ENCODE measurements at regions not wholly inside any gene's neighbourhood (a gene's known extent, or its start where the extent isn't known, plus 50 kb on each side); places are given as distances from the start of the nearest gene placed in this dataset.

DNA sequence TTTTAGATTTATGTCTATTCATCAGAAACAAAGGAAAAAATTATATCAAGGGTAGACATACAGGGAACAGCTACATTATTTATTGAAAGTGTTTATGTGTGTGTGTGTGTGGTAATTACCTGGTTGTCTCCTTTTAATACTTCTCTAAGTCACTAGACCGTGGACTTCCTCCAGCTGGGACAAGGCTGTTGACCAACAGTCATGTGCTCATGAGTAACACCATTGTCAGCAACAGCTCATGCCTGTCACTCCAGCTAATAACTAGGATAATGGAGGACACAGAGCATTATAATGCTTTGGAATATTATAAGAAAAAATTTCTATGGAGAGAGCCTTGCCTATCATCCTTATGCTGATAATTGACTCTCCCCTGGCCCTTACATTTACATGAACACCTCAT lies 125.3 kb upstream of the SALL1 start:
- BruUV-seq (replicated peaks), result no TSS peak

More for the DNA sequence above, 125.3 kb upstream of the SALL1 start:
- ChIA-PET POLR2A (no interaction called here), CTCF (no interaction called here)
- dilution Hi-C loops (cut with MboI; ENCODE audit: extremely low pct_ligation_motif_present, low sequenced_read_pairs) (no loop called here), intact Hi-C loops (cut with micrococcal nuclease) (no loop called here)
- H3K4me3 ChIP-seq (replicated peaks in 1 of 3; ENCODE audit: insufficient read depth in 1 of 3, low read depth in 1 of 3, low read length in 3 of 3), result no peak overlapping the region
- no peaks in the 10 kb centered on the region for H3K36me3 ChIP-seq (ENCODE audit: control insufficient read depth in 2 of 2, extremely low read depth in 1 of 2, insufficient read depth in 2 of 2, low read length in 2 of 2)
- no peaks in the 10 kb centered on the region for H3K9me1 ChIP-seq (replicated peaks; ENCODE audit: control insufficient read depth, extremely low read depth, insufficient read depth, low read length)
- no peaks in the 10 kb centered on the region for H3K4me1 ChIP-seq (ENCODE audit: control insufficient read depth, extremely low read depth, insufficient read depth, low read length)
- TF ChIP-seq POLR2AphosphoS5 (IDR thresholded peaks at IDR 0.05; ENCODE audit: insufficient read depth, low read depth, low read length) (no peak), FOS (IDR thresholded peaks at IDR 0.05; ENCODE audit: borderline replicate concordance, insufficient read depth, low read length) (no peak), EZH2 (IDR thresholded peaks at IDR 0.05; ENCODE audit: borderline replicate concordance, low read depth, low read length, severe bottlenecking) (no peak), GATA2 (IDR thresholded peaks at IDR 0.05; ENCODE audit: insufficient read depth, insufficient read length, low read depth, low read length) (no peak), MYC (IDR thresholded peaks at IDR 0.05; ENCODE audit: low read depth, low read length) (no peak), JUN (IDR thresholded peaks at IDR 0.05; ENCODE audit: borderline replicate concordance, insufficient read depth, insufficient read length, low read depth) (no peak), POLR2A (IDR thresholded peaks at IDR 0.05; ENCODE audit: low read depth, low read length) (no peak)
- TF ChIP-seq, protein P1, sequence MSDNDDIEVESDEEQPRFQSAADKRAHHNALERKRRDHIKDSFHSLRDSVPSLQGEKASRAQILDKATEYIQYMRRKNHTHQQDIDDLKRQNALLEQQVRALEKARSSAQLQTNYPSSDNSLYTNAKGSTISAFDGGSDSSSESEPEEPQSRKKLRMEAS (IDR thresholded peaks at IDR 0.05; ENCODE audit: insufficient read depth, insufficient read length), result no peak
- TF ChIP-seq, protein P2, sequence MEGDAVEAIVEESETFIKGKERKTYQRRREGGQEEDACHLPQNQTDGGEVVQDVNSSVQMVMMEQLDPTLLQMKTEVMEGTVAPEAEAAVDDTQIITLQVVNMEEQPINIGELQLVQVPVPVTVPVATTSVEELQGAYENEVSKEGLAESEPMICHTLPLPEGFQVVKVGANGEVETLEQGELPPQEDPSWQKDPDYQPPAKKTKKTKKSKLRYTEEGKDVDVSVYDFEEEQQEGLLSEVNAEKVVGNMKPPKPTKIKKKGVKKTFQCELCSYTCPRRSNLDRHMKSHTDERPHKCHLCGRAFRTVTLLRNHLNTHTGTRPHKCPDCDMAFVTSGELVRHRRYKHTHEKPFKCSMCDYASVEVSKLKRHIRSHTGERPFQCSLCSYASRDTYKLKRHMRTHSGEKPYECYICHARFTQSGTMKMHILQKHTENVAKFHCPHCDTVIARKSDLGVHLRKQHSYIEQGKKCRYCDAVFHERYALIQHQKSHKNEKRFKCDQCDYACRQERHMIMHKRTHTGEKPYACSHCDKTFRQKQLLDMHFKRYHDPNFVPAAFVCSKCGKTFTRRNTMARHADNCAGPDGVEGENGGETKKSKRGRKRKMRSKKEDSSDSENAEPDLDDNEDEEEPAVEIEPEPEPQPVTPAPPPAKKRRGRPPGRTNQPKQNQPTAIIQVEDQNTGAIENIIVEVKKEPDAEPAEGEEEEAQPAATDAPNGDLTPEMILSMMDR (IDR thresholded peaks at IDR 0.05; ENCODE audit: extremely low read depth in 1 of 2, insufficient read depth in 1 of 2, low read depth in 1 of 2, low read length in 2 of 2), result no peak
- no peaks in the 10 kb centered on the region for H4K20me1 ChIP-seq (replicated peaks; ENCODE audit: control insufficient read depth, extremely low read depth, insufficient read depth, low read length)
- no peaks in the 10 kb centered on the region for H3K27me3 ChIP-seq (ENCODE audit: control insufficient read depth in 2 of 2, insufficient read depth in 2 of 2, low read length in 2 of 2)
- peaks cover 2% of the 10 kb centered on the region for H3K9me3 ChIP-seq (replicated peaks; ENCODE audit: control insufficient read depth, insufficient read depth, low read length)
- H3K79me2 ChIP-seq (ENCODE audit: control insufficient read depth, insufficient read depth, low read length), result no peaks in the 10 kb centered on the region
- H3K4me2 ChIP-seq (ENCODE audit: insufficient read depth, low read length), result no peak overlapping the region
- H3K27ac ChIP-seq (ENCODE audit: insufficient read depth, low read depth, low read length), result no peak overlapping the region
- H3K9ac ChIP-seq (replicated peaks; ENCODE audit: extremely low read depth, insufficient read depth, low read length), result no peak overlapping the region
- DNase-seq (ENCODE audit: low read depth, low spot score), result no peak
- no peak for FAIRE-seq
- H2AFZ ChIP-seq (ENCODE audit: low read depth, low read length), result no peak overlapping the region

All from endothelial cell of umbilical vein (primary cell).